H1 (cell line): ENCODE measurements at regions not wholly inside any gene's neighbourhood (a gene's known extent, or its start where the extent isn't known, plus 50 kb on each side); places are given as distances from the start of the nearest gene placed in this dataset.

Source experiments
- CTCF ChIP-seq, 3 experiments: IDR thresholded peaks; 1 replicate in 2 of 3; 2 replicates in 1 of 3; pipeline versions ENCODE4 v1.5.1 to v1.6.1; 2011; ENCODE audit warnings: low read length in 3 of 3, mild to moderate bottlenecking in 3 of 3, inconsistent platforms in 2 of 3, low read depth in 1 of 3, moderate library complexity in 1 of 3; ENCODE audit not compliant: insufficient read depth in 1 of 3; ENCODE audit errors: control extremely low read depth in 1 of 3
- TCF12 ChIP-seq: IDR thresholded peaks from 2 replicates; pipeline ENCODE4 v1.6.1; 2011; ENCODE audit warnings: low read depth, mild to moderate bottlenecking, low read length

DNA sequence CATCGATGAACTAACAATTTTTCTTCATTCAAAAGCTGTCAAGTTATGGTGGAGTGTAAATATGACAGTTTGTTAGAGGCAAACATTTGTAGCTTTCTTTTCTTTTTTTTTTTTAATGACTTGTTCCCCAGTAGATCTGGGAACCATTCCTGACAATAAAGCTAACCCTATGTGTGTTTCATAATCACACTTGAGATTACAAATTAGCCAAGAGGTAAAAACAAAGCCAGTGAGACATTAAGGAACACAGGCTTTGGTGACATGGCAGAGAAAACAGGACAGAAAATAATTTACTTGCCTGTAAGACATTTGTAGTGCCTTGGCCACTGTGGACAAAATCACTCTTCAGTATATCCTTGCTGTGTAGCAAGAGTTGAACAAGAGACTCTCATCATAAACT is 135.9 kb downstream of the UBE2E3 start:
- TF ChIP-seq TCF12 = no peak
- no peak for TF ChIP-seq CTCF (IDR thresholded peaks at IDR 0.05; ENCODE audit: control extremely low read depth in 1 of 3, insufficient read depth in 1 of 3, low read depth in 1 of 3, low read length in 3 of 3)
